H9 (cell line): ENCODE measurements at regions not wholly inside any gene's neighbourhood (a gene's known extent, or its start where the extent isn't known, plus 50 kb on each side); places are given as distances from the start of the nearest gene placed in this dataset.

Source experiments
- DNase-seq: peaks from one replicate; pipeline ENCODE4 v3.0.0-alpha.2; 2017
- H2AFZ ChIP-seq: one replicate; pipeline ENCODE4 v1.6.1; 2013; ENCODE audit warnings: mild to moderate bottlenecking, low read length, control low read depth, moderate library complexity
- H2AK5ac ChIP-seq: 2 replicates; pipeline ENCODE4 v1.6.1; 2013; ENCODE audit warnings: low read length, control low read depth, mixed read lengths; ENCODE audit not compliant: insufficient read length
- H2BK120ac ChIP-seq: one replicate; pipeline ENCODE4 v1.6.1; 2013; ENCODE audit warnings: low read depth, mild to moderate bottlenecking, low read length, control low read depth, inconsistent platforms; ENCODE audit not compliant: poor library complexity, severe bottlenecking
- H2BK12ac ChIP-seq: 2 replicates; pipeline ENCODE4 v1.6.1; 2013; ENCODE audit warnings: low read length, control low read depth, mixed read lengths, low read depth; ENCODE audit not compliant: insufficient read length
- H2BK15ac ChIP-seq: 2 replicates; pipeline ENCODE4 v1.6.1; 2013; ENCODE audit warnings: low read depth, low read length, control low read depth
- H2BK20ac ChIP-seq: one replicate; pipeline ENCODE4 v1.6.1; 2013; ENCODE audit warnings: low read depth, mild to moderate bottlenecking, low read length, control low read depth, inconsistent platforms; ENCODE audit not compliant: poor library complexity, severe bottlenecking
- H2BK5ac ChIP-seq: 2 replicates; pipeline ENCODE4 v1.6.1; 2013; ENCODE audit warnings: low read length, control low read depth, mixed read lengths; ENCODE audit not compliant: insufficient read length
- H3K14ac ChIP-seq: 2 replicates; pipeline ENCODE4 v1.6.1; 2013; ENCODE audit warnings: low read length, control low read depth; ENCODE audit not compliant: insufficient read depth
- H3K18ac ChIP-seq: 2 replicates; pipeline ENCODE4 v1.6.1; 2013; ENCODE audit warnings: low read depth, mild to moderate bottlenecking, mixed read lengths, low read length, control low read depth; ENCODE audit not compliant: insufficient read length
- H3K23ac ChIP-seq: 2 replicates; pipeline ENCODE4 v1.6.1; 2013; ENCODE audit warnings: low read length, control low read depth, mixed read lengths, low read depth; ENCODE audit not compliant: insufficient read length
- H3K23me2 ChIP-seq: 2 replicates; pipeline ENCODE4 v1.6.1; 2013; ENCODE audit warnings: low read depth, mild to moderate bottlenecking, mixed read lengths, low read length, control low read depth; ENCODE audit not compliant: insufficient read length, poor library complexity, severe bottlenecking
- H3K27ac ChIP-seq: 2 replicates; pipeline ENCODE4 v1.5.1; 2013; ENCODE audit warnings: low read length, control low read depth, mixed read lengths, low read depth; ENCODE audit not compliant: insufficient read length
- H3K27me3 ChIP-seq: 2 replicates; pipeline ENCODE4 v1.6.1; 2013; ENCODE audit warnings: low read length, control low read depth, inconsistent platforms; ENCODE audit not compliant: insufficient read depth
- H3K4ac ChIP-seq: 2 replicates; pipeline ENCODE4 v1.6.1; 2013; ENCODE audit warnings: low read depth, mild to moderate bottlenecking, control low read depth, inconsistent platforms, low read length, moderate library complexity
- H3K4me1 ChIP-seq: 2 replicates; pipeline ENCODE4 v1.6.1; 2013; ENCODE audit warnings: low read length, control low read depth, inconsistent platforms; ENCODE audit not compliant: insufficient read depth
- H3K4me2 ChIP-seq: 2 replicates; pipeline ENCODE4 v1.6.1; 2013; ENCODE audit warnings: low read length, control low read depth, mixed read lengths; ENCODE audit not compliant: insufficient read length, insufficient read depth
- H3K56ac ChIP-seq: 2 replicates; pipeline ENCODE4 v1.6.1; 2013; ENCODE audit warnings: low read depth, mild to moderate bottlenecking, mixed read lengths, low read length, control low read depth; ENCODE audit not compliant: insufficient read length
- H3K79me1 ChIP-seq: 2 replicates; pipeline ENCODE4 v1.6.1; 2013; ENCODE audit warnings: low read depth, mild to moderate bottlenecking, moderate library complexity, low read length, control low read depth, inconsistent platforms; ENCODE audit not compliant: insufficient read depth, poor library complexity, severe bottlenecking
- H3K79me2 ChIP-seq: 2 replicates; pipeline ENCODE4 v1.6.1; 2013; ENCODE audit warnings: low read length, control low read depth, inconsistent platforms; ENCODE audit not compliant: insufficient read depth
- H3K9ac ChIP-seq: 2 replicates; pipeline ENCODE4 v1.6.1; 2013; ENCODE audit warnings: low read length, control low read depth, mixed read lengths; ENCODE audit not compliant: insufficient read length; ENCODE audit errors: extremely low read depth
- H3K9me3 ChIP-seq: one replicate; pipeline ENCODE4 v1.6.1; 2013; ENCODE audit warnings: low read depth, low read length, inconsistent platforms; ENCODE audit not compliant: control insufficient read depth
- H3T11ph ChIP-seq: one replicate; pipeline ENCODE4 v1.6.1; 2013; ENCODE audit warnings: mild to moderate bottlenecking, low read length, control low read depth, inconsistent platforms
- H4K20me1 ChIP-seq: one replicate; pipeline ENCODE4 v1.6.1; 2013; ENCODE audit not compliant: control insufficient read depth, insufficient read length, insufficient read depth
- H4K5ac ChIP-seq: 2 replicates; pipeline ENCODE4 v1.6.1; 2013; ENCODE audit warnings: low read depth, mild to moderate bottlenecking, mixed read lengths, low read length, control low read depth; ENCODE audit not compliant: insufficient read length
- H4K8ac ChIP-seq: replicated peaks from 2 replicates; pipeline ENCODE4 v1.6.1; 2013; ENCODE audit warnings: low read length, control low read depth, mixed read lengths, low read depth; ENCODE audit not compliant: insufficient read length
- H4K91ac ChIP-seq: 2 replicates; pipeline ENCODE4 v1.6.1; 2013; ENCODE audit warnings: low read depth, mild to moderate bottlenecking, moderate library complexity, mixed read lengths, low read length, control low read depth; ENCODE audit not compliant: insufficient read length
- H3K27ac Mint-ChIP-seq, 3 experiments: 2 replicates in 2 of 3; 3 replicates in 1 of 3; pipeline ENCODE4 v1.8.0; 2020 to 2021; ENCODE audit warnings: mixed read lengths in 3 of 3, mild to moderate bottlenecking in 1 of 3, moderate library complexity in 1 of 3
- H3K27me3 Mint-ChIP-seq: 2 replicates; pipeline ENCODE4 v1.8.0; 2021; ENCODE audit warnings: low read depth, mild to moderate bottlenecking, moderate library complexity, mixed read lengths
- H3K36me3 Mint-ChIP-seq, 3 experiments: 2 replicates in 2 of 3; 3 replicates in 1 of 3; pipeline ENCODE4 v1.8.0; 2020 to 2021; ENCODE audit warnings: low read depth in 3 of 3, mixed read lengths in 3 of 3; ENCODE audit not compliant: insufficient read depth in 1 of 3
- H3K4me1 Mint-ChIP-seq, 2 experiments: 2 replicates each; pipeline ENCODE4 v1.8.0; 2020; ENCODE audit warnings: mixed read lengths in 2 of 2
- H3K4me3 Mint-ChIP-seq, 2 experiments: 2 replicates in 1 of 2; 3 replicates in 1 of 2; pipeline ENCODE4 v1.8.0; 2020 to 2021; ENCODE audit warnings: mild to moderate bottlenecking in 2 of 2, mixed read lengths in 2 of 2, moderate library complexity in 1 of 2
- H3K9me3 Mint-ChIP-seq, 2 experiments: 2 replicates in 1 of 2; 3 replicates in 1 of 2; pipeline ENCODE4 v1.8.0; 2020; ENCODE audit warnings: mild to moderate bottlenecking in 2 of 2, mixed read lengths in 2 of 2, moderate library complexity in 1 of 2
- WGBS: extraction: QIAGEN DNeasy Blood & Tissue Kit; methylation state at CpG from one replicate; pipeline ENCODE4 v1.1.7; 2013; ENCODE audit warnings: missing lambda C conversion rate, low lambda C conversion rate, mixed read lengths; ENCODE audit not compliant: insufficient read length; ENCODE audit errors: extremely low coverage; 5-methylcytosine and 5-hydroxymethylcytosine counted together
- TF ChIP-seq, protein P1 (sequence below): fragments of 200-600 bp; sonication (generic); conservative IDR thresholded peaks from 3 replicates; pipeline ENCODE4 v1.8.0; 2021; ENCODE audit warnings: antibody characterized with exemption, mild to moderate bottlenecking

GRCh38 chr16:31780342-31780741, 93.3 kb upstream of the ZNF267 start:
- no peak overlapping the region for H3T11ph ChIP-seq
- TF ChIP-seq, protein P1, sequence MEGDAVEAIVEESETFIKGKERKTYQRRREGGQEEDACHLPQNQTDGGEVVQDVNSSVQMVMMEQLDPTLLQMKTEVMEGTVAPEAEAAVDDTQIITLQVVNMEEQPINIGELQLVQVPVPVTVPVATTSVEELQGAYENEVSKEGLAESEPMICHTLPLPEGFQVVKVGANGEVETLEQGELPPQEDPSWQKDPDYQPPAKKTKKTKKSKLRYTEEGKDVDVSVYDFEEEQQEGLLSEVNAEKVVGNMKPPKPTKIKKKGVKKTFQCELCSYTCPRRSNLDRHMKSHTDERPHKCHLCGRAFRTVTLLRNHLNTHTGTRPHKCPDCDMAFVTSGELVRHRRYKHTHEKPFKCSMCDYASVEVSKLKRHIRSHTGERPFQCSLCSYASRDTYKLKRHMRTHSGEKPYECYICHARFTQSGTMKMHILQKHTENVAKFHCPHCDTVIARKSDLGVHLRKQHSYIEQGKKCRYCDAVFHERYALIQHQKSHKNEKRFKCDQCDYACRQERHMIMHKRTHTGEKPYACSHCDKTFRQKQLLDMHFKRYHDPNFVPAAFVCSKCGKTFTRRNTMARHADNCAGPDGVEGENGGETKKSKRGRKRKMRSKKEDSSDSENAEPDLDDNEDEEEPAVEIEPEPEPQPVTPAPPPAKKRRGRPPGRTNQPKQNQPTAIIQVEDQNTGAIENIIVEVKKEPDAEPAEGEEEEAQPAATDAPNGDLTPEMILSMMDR: no peak
- no peak overlapping the region for H3K18ac ChIP-seq
- H2BK12ac ChIP-seq: no peak overlapping the region
- H4K8ac ChIP-seq: no peak overlapping the region
- no peak overlapping the region for H2AFZ ChIP-seq
- H3K4ac ChIP-seq: no peak overlapping the region
- DNase-seq: no peak
- H4K91ac ChIP-seq: no peak overlapping the region
- no peaks in the 10 kb centered on the region for H4K20me1 ChIP-seq
- H2BK20ac ChIP-seq: no peak overlapping the region
- no peaks in the 10 kb centered on the region for H3K23me2 ChIP-seq
- no peaks in the 10 kb centered on the region for H3K79me1 ChIP-seq
- H3K4me2 ChIP-seq: no peak overlapping the region
- H2BK15ac ChIP-seq: no peak overlapping the region
- Mint-ChIP-seq H3K4me3 (no peak overlapping the region), H3K27me3 (peaks cover 1% of the 10 kb centered on the region; the same call in 1 of the 2 replicates), H3K4me1 (no peaks in the 10 kb centered on the region), H3K9me3 (peaks cover 81 to 86% of the 10 kb centered on the region in 2 experiments), H3K27ac (no peak overlapping the region), H3K36me3 (peaks cover 7 to 38% (median 19%) of the 10 kb centered on the region in 3 experiments; a peak in 6 of 7 replicates)
- H3K56ac ChIP-seq: no peak overlapping the region
- WGBS: no CpG with 5 or more reads among the region's 1 CpG
- H2AK5ac ChIP-seq: no peak overlapping the region
- H3K23ac ChIP-seq: no peak overlapping the region
- H3K79me2 ChIP-seq: no peaks in the 10 kb centered on the region
- no peaks in the 10 kb centered on the region for H3K4me1 ChIP-seq
- H3K9ac ChIP-seq: no peak overlapping the region
- H3K9me3 ChIP-seq: peaks cover 30% of the 10 kb centered on the region
- H2BK5ac ChIP-seq: no peak overlapping the region
- no peak overlapping the region for H4K5ac ChIP-seq
- no peak overlapping the region for H2BK120ac ChIP-seq
- no peaks in the 10 kb centered on the region for H3K27me3 ChIP-seq
- H3K27ac ChIP-seq: no peak overlapping the region
- no peak overlapping the region for H3K14ac ChIP-seq
